T-cell (primary cell): ENCODE measurements at regions not wholly inside any gene's neighbourhood (a gene's known extent, or its start where the extent isn't known, plus 50 kb on each side); places are given as distances from the start of the nearest gene placed in this dataset.
"Not testable (repeated sequence)": the region's sequence is repeated elsewhere in the genome, so short reads cannot be mapped to it uniquely, and the experiment has no call there.

Experiments used
- ATAC-seq, 4 experiments: fragments of 200-7000 bp in 3 of 4; fragments of 150-1000 bp in 1 of 4; cut with Tn5 transposase; replicated peaks in 1 of 4; 1 replicate in 3 of 4; 2 replicates in 1 of 4; pipeline ENCODE4 v1.10.0; 2021; ENCODE audit warnings: moderate library complexity in 3 of 4, mild to moderate bottlenecking in 2 of 4, moderate number of reproducible peaks in 1 of 4
- CTCF ChIA-PET, 2 donors: fragments of 300-600 bp; sonication (Branson Sonifier 250); formaldehyde crosslinking; loops; one replicate each; lab custom pipeline; 2022; ENCODE audit warnings: antibody characterized with exemption in 2 of 2; lab: Charles Lee
- POLR2A ChIA-PET, 2 donors: fragments of 300-600 bp; sonication (Branson Sonifier 250); formaldehyde crosslinking; loops; one replicate each; lab custom pipeline; 2022; ENCODE audit warnings: antibody characterized with exemption in 2 of 2; lab: Charles Lee
- DNase-seq, 35 experiments: peaks; one replicate each; pipeline versions ENCODE4 v3.0.0 to v3.0.0-alpha.2; 2013 to 2023
- H3K27ac ChIP-seq: one replicate; pipeline ENCODE4 v1.5.1; 2013; ENCODE audit warnings: low read length
- H3K27me3 ChIP-seq, 2 experiments: replicated peaks in 1 of 2; 1 replicate in 1 of 2; 2 replicates in 1 of 2; pipeline versions ENCODE4 v1.6.1 to v1.7.0; 2013; ENCODE audit warnings: low read length in 1 of 2, mixed read lengths in 1 of 2; ENCODE audit not compliant: control insufficient read depth in 2 of 2, insufficient read depth in 2 of 2; ENCODE audit errors: extremely low read depth in 1 of 2
- H3K36me3 ChIP-seq, 2 donors: 1 replicate in 1 of 2; 2 replicates in 1 of 2; pipeline versions ENCODE4 v1.6.1 to v1.7.0; 2013; ENCODE audit warnings: low read length in 1 of 2; ENCODE audit not compliant: control insufficient read depth in 2 of 2, insufficient read depth in 1 of 2; ENCODE audit errors: extremely low read depth in 1 of 2
- H3K4me1 ChIP-seq, 2 experiments: 1 replicate in 1 of 2; 2 replicates in 1 of 2; pipeline versions ENCODE4 v1.6.1 to v1.7.0; 2013; ENCODE audit warnings: low read length in 2 of 2, mixed read lengths in 1 of 2; ENCODE audit not compliant: insufficient read depth in 2 of 2, control insufficient read depth in 1 of 2; ENCODE audit errors: extremely low read depth in 1 of 2
- H3K4me3 ChIP-seq, 2 donors: 1 replicate in 1 of 2; 2 replicates in 1 of 2; pipeline versions ENCODE4 v1.5.1 to v1.7.0; 2013; ENCODE audit warnings: mild to moderate bottlenecking in 2 of 2, low read length in 1 of 2, moderate library complexity in 1 of 2; ENCODE audit not compliant: control insufficient read depth in 1 of 2; ENCODE audit errors: extremely low read depth in 1 of 2
- H3K9me3 ChIP-seq: 2 replicates; pipeline ENCODE4 v1.7.0; 2013
- H3K27ac Mint-ChIP-seq, 2 donors: one replicate each; pipeline ENCODE4 v1.8.0; 2020 to 2021; ENCODE audit warnings: mild to moderate bottlenecking in 2 of 2, mixed read lengths in 2 of 2
- H3K27me3 Mint-ChIP-seq, 2 donors: one replicate each; pipeline ENCODE4 v1.8.0; 2021 to 2022; ENCODE audit warnings: mixed read lengths in 2 of 2
- H3K36me3 Mint-ChIP-seq: one replicate; pipeline ENCODE4 v1.8.0; 2021; ENCODE audit warnings: mixed read lengths
- H3K4me1 Mint-ChIP-seq, 3 donors: one replicate each; pipeline ENCODE4 v1.8.0; 2020 to 2022; ENCODE audit warnings: mixed read lengths in 3 of 3, mild to moderate bottlenecking in 1 of 3
- H3K4me3 Mint-ChIP-seq, 3 donors: one replicate each; pipeline ENCODE4 v1.8.0; 2020 to 2022; ENCODE audit warnings: mild to moderate bottlenecking in 3 of 3, mixed read lengths in 3 of 3, moderate library complexity in 3 of 3
- H3K9me3 Mint-ChIP-seq, 3 donors: one replicate each; pipeline ENCODE4 v1.8.0; 2020 to 2022; ENCODE audit warnings: mixed read lengths in 3 of 3
- WGBS: methylation state at CpG from one replicate; pipeline ENCODE4 v1.1.5; 2013; ENCODE audit warnings: missing lambda C conversion rate; ENCODE audit not compliant: insufficient coverage; 5-methylcytosine and 5-hydroxymethylcytosine counted together

GRCh38 chr20:30285677-30286076 is 971.8 kb upstream of the DEFB115 start:
- WGBS = 88% methylated on average over 15 of the region's 17 CpGs
- Mint-ChIP-seq H3K4me1 (peaks cover 12 to 43% (median 40%) of the 10 kb centered on the region in 3 donors), H3K36me3 (no peaks in the 10 kb centered on the region), H3K4me3 (no peak overlapping the region), H3K27ac (peak overlapping the region in 1 of 2 donors; percentile 11), H3K9me3 (peaks cover 0 to 7% (median 4%) of the 10 kb centered on the region in 3 donors), H3K27me3 (no peaks in the 10 kb centered on the region)
- Histone ChIP-seq H3K27me3 (no peaks in the 10 kb centered on the region), H3K4me3 (no peak overlapping the region), H3K36me3 (no peaks in the 10 kb centered on the region), H3K27ac (no peak overlapping the region), H3K4me1 (peaks cover 0 to 18% of the 10 kb centered on the region in 2 experiments), H3K9me3 (no peaks in the 10 kb centered on the region)
- ATAC-seq (no peak), DNase-seq (no peak)
- ChIA-PET CTCF (no interaction called here), POLR2A (no interaction called here)

- Mint-ChIP-seq H3K4me1 (peaks cover 15 to 47% (median 43%) of the 10 kb centered on the region in 3 donors), H3K27me3 (no peaks in the 10 kb centered on the region), H3K27ac (peak overlapping the region in 1 of 2 donors; percentile 60), H3K36me3 (no peaks in the 10 kb centered on the region), H3K9me3 (peaks cover 0 to 7% (median 4%) of the 10 kb centered on the region in 3 donors), H3K4me3 (no peak overlapping the region)
- no peaks in the 10 kb centered on the region for H3K27me3 ChIP-seq
- POLR2A ChIA-PET = no interaction called here
- H3K27ac ChIP-seq = no peak overlapping the region
- peaks cover 0 to 18% of the 10 kb centered on the region in 2 experiments for H3K4me1 ChIP-seq
- no peak for ATAC-seq
- CTCF ChIA-PET = no interaction called here
- H3K36me3 ChIP-seq = no peaks in the 10 kb centered on the region
- no peak overlapping the region for H3K4me3 ChIP-seq
- 73% methylated on average over 5 of the region's 15 CpGs for WGBS
- DNase-seq = no peak
- no peaks in the 10 kb centered on the region for H3K9me3 ChIP-seq
Measured at GRCh38 chr20:30286157-30286556, 971.3 kb upstream of the DEFB115 start.

- H3K9me3 ChIP-seq, POLR2A ChIA-PET, H3K4me3 ChIP-seq, H3K27me3 Mint-ChIP-seq, H3K36me3 Mint-ChIP-seq, H3K27me3 ChIP-seq, ATAC-seq, H3K9me3 Mint-ChIP-seq, H3K27ac ChIP-seq, DNase-seq, CTCF ChIA-PET, H3K4me3 Mint-ChIP-seq, H3K36me3 ChIP-seq: not testable (repeated sequence)
- peak overlapping the region; percentile 37 to 49 for H3K27ac Mint-ChIP-seq
- 97% methylated on average over 12 of the region's 22 CpGs for WGBS
- H3K4me1 Mint-ChIP-seq = peaks cover 15 to 43% (median 39%) of the 10 kb centered on the region in 3 donors
- H3K4me1 ChIP-seq = peaks cover 0 to 18% of the 10 kb centered on the region in 2 experiments
Measured at GRCh38 chr20:30287459-30287858, 970.0 kb upstream of the DEFB115 start.

- Histone ChIP-seq H3K9me3 (no peaks in the 10 kb centered on the region), H3K27me3 (no peaks in the 10 kb centered on the region), H3K27ac (no peak overlapping the region), H3K36me3 (no peaks in the 10 kb centered on the region), H3K4me3 (no peak overlapping the region), H3K4me1 (peaks cover 0 to 15% of the 10 kb centered on the region in 2 experiments)
- Mint-ChIP-seq H3K27me3 (no peaks in the 10 kb centered on the region), H3K4me3 (no peak overlapping the region), H3K36me3 (no peaks in the 10 kb centered on the region), H3K9me3 (peaks cover 0 to 7% (median 4%) of the 10 kb centered on the region in 3 donors), H3K4me1 (peaks cover 15 to 37% (median 31%) of the 10 kb centered on the region in 3 donors), H3K27ac (peak overlapping the region; percentile 95 to 98)
- ATAC-seq (no peak), DNase-seq (no peak)
- POLR2A ChIA-PET = no interaction called here
- WGBS = 90% methylated on average over 7 of the region's 10 CpGs
- CTCF ChIA-PET = no interaction called here
Measured at GRCh38 chr20:30288346-30288745, 969.1 kb upstream of the DEFB115 start.

GRCh38 chr20:30289049-30289448 is 968.4 kb upstream of the DEFB115 start:
- peaks cover 0 to 12% of the 10 kb centered on the region in 2 experiments for H3K4me1 ChIP-seq
- CTCF ChIA-PET, H3K27me3 ChIP-seq, H3K36me3 ChIP-seq, H3K36me3 Mint-ChIP-seq, POLR2A ChIA-PET, H3K27ac ChIP-seq, H3K9me3 Mint-ChIP-seq, ATAC-seq, H3K9me3 ChIP-seq, H3K27me3 Mint-ChIP-seq: not testable (repeated sequence)
- peak overlapping the region; percentile 95 to 98 for H3K27ac Mint-ChIP-seq
- WGBS = 59% methylated on average over 7 of the region's 11 CpGs
- H3K4me3 Mint-ChIP-seq = peak overlapping the region; percentile 73 to 81 (median 75)
- H3K4me1 Mint-ChIP-seq = peaks cover 14 to 33% (median 26%) of the 10 kb centered on the region in 3 donors
- DNase-seq = peak in 2 of 35 experiments; percentile 34 to 55
- peak overlapping the region in 1 of 2 donors; percentile 17 for H3K4me3 ChIP-seq

- H3K9me3 ChIP-seq, POLR2A ChIA-PET, H3K9me3 Mint-ChIP-seq, H3K36me3 Mint-ChIP-seq, H3K36me3 ChIP-seq, H3K4me1 ChIP-seq, H3K27me3 Mint-ChIP-seq, H3K27me3 ChIP-seq, H3K27ac ChIP-seq, CTCF ChIA-PET, ATAC-seq: not testable (repeated sequence)
- WGBS = 81% methylated on average over 9 of the region's 27 CpGs
- H3K4me3 ChIP-seq = peak overlapping the region in 1 of 2 donors; percentile 17
- Mint-ChIP-seq H3K27ac (peak overlapping the region; percentile 95 to 98), H3K4me1 (peaks cover 14 to 27% (median 26%) of the 10 kb centered on the region in 3 donors), H3K4me3 (peak overlapping the region; percentile 73 to 81 (median 75))
- DNase-seq = peak in 4 of 35 experiments; percentile 18 to 39 (median 28)
Measured at GRCh38 chr20:30289711-30290141, 967.7 kb upstream of the DEFB115 start.
